HepG2 (cell line): ENCODE measurements at regions not wholly inside any gene's neighbourhood (a gene's known extent, or its start where the extent isn't known, plus 50 kb on each side); places are given as distances from the start of the nearest gene placed in this dataset.

Experiments
- ARID4A ChIP-seq: sonication (generic); formaldehyde crosslinking; IDR thresholded peaks from 2 replicates; pipeline ENCODE4 v1.5.0; 2020; ENCODE audit warnings: mild to moderate bottlenecking, missing genetic modification reagents, borderline replicate concordance
- ARID5B ChIP-seq: IDR thresholded peaks from 2 replicates; pipeline ENCODE4 v1.4.0; 2020; ENCODE audit warnings: mild to moderate bottlenecking, missing genetic modification reagents
- BHLHE40 ChIP-seq: IDR thresholded peaks from 2 replicates; pipeline ENCODE4 v1.6.1; 2011; ENCODE audit warnings: low read length, improper control_type of control experiment
- CHD4 ChIP-seq: fragments of 200-600 bp; sonication (generic); IDR thresholded peaks from 2 replicates; pipeline ENCODE4 v1.7.0; 2017; ENCODE audit warnings: mild to moderate bottlenecking, low read length, borderline replicate concordance
- ETV5 ChIP-seq: IDR thresholded peaks from 2 replicates; pipeline ENCODE4 v1.6.1; 2018; ENCODE audit warnings: missing biosample characterization, missing genetic modification reagents, inconsistent platforms, borderline replicate concordance
- FOXA3 ChIP-seq: IDR thresholded peaks from 2 replicates; pipeline ENCODE4 v1.6.1; 2016; ENCODE audit warnings: missing genetic modification reagents, missing compliant biosample characterization
- HDAC2 ChIP-seq: sonication (generic); formaldehyde crosslinking; IDR thresholded peaks from 2 replicates; pipeline ENCODE4 v1.4.0; 2020; ENCODE audit warnings: missing genetic modification reagents
- IRF2 ChIP-seq: IDR thresholded peaks from 2 replicates; pipeline ENCODE4 v1.6.1; 2018; ENCODE audit warnings: missing genetic modification reagents, missing compliant biosample characterization
- IRF9 ChIP-seq: sonication (generic); formaldehyde crosslinking; IDR thresholded peaks from 2 replicates; pipeline ENCODE4 v1.8.0; 2022; ENCODE audit warnings: missing genetic modification reagents, mild to moderate bottlenecking, borderline replicate concordance
- MAF1 ChIP-seq: sonication (generic); formaldehyde crosslinking; IDR thresholded peaks from 2 replicates; pipeline ENCODE4 v1.5.0; 2020; ENCODE audit warnings: missing genetic modification reagents, borderline replicate concordance
- MED1 ChIP-seq: sonication (generic); formaldehyde crosslinking; IDR thresholded peaks from 2 replicates; pipeline ENCODE4 v1.4.0; 2020; ENCODE audit warnings: missing genetic modification reagents
- MNT ChIP-seq: fragments of 450-650 bp; IDR thresholded peaks from 2 replicates; pipeline ENCODE4 v1.6.1; 2016
- SOX5 ChIP-seq: IDR thresholded peaks from 2 replicates; pipeline ENCODE4 v1.6.1; 2016; ENCODE audit warnings: borderline replicate concordance
- ZBTB42 ChIP-seq: sonication (generic); formaldehyde crosslinking; IDR thresholded peaks from 2 replicates; pipeline ENCODE4 v1.5.0; 2020; ENCODE audit warnings: mild to moderate bottlenecking, missing genetic modification reagents
- ZNF580 ChIP-seq: IDR thresholded peaks from 2 replicates; pipeline ENCODE4 v1.6.1; 2016; ENCODE audit warnings: low read depth, borderline replicate concordance
- ZNF616 ChIP-seq: sonication (generic); formaldehyde crosslinking; IDR thresholded peaks from 2 replicates; pipeline ENCODE4 v1.5.0; 2020; ENCODE audit warnings: low read depth, mild to moderate bottlenecking, missing genetic modification reagents
- ZNF7 ChIP-seq: IDR thresholded peaks from 2 replicates; pipeline ENCODE4 v1.6.1; 2016; ENCODE audit warnings: missing biosample characterization, missing genetic modification reagents
- ZSCAN25 ChIP-seq: sonication (generic); formaldehyde crosslinking; IDR thresholded peaks from 2 replicates; pipeline ENCODE4 v1.8.0; 2022; ENCODE audit warnings: mild to moderate bottlenecking, missing genetic modification reagents

- peak; percentile 45; the same call in 1 of the 2 replicates for TF ChIP-seq ARID4A (CRISPR knock-in tag)
- TF ChIP-seq ZSCAN25 (CRISPR knock-in tag) = 0 out of 2 replicates have a peak, but pooled peaks have one; percentile 45
- TF ChIP-seq IRF9 (CRISPR knock-in tag) = no peak
- TF ChIP-seq MED1 = peak; percentile 42; the same call in 1 of the 2 replicates
- peak; percentile 35; the same call in 1 of the 2 replicates for TF ChIP-seq SOX5 (CRISPR knock-in tag)
- TF ChIP-seq ZNF580 = peak; percentile 20; the same call in 1 of the 2 replicates
- peak; percentile 91 for TF ChIP-seq IRF2 (CRISPR knock-in tag)
- no peak; the same call in 1 of the 2 replicates for TF ChIP-seq ZBTB42 (CRISPR knock-in tag)
- peak; percentile 58; the same call in 1 of the 2 replicates for TF ChIP-seq FOXA3 (CRISPR knock-in tag)
- 0 out of 2 replicates have a peak, but pooled peaks have one; percentile 12 for TF ChIP-seq MAF1 (CRISPR knock-in tag)
- TF ChIP-seq HDAC2 = peak; percentile 46; the same call in 1 of the 2 replicates
- no peak for TF ChIP-seq ETV5
- peak; percentile 10; the same call in 1 of the 2 replicates for TF ChIP-seq CHD4
- 0 out of 2 replicates have a peak, but pooled peaks have one; percentile 27 for TF ChIP-seq BHLHE40
- peak; percentile 82 for TF ChIP-seq ARID5B
- peak; percentile 37; the same call in 1 of the 2 replicates for TF ChIP-seq MNT
- no peak for TF ChIP-seq ZNF7 (CRISPR knock-in tag)
- TF ChIP-seq ZNF616 (CRISPR knock-in tag) = no peak
Observed at GRCh38 chr6:28758046-28758817, 165.6 kb downstream of the TRIM27 start (continued).
